Neural cell (in vitro differentiated cells): ENCODE measurements at regions not wholly inside any gene's neighbourhood (a gene's known extent, or its start where the extent isn't known, plus 50 kb on each side); places are given as distances from the start of the nearest gene placed in this dataset.

Experiments
- EZH2 ChIP-seq: fragments of 200-600, 300-800 bp; shearing (Covaris generic), sonication (generic); IDR thresholded peaks from 2 replicates; pipeline ENCODE4 v1.6.1; 2014; ENCODE audit warnings: antibody characterized with exemption, low read length, borderline replicate concordance, mild to moderate bottlenecking; ENCODE audit not compliant: insufficient read depth, poor library complexity, severe bottlenecking
- POLR2AphosphoS5 ChIP-seq: IDR thresholded peaks from 2 replicates; pipeline ENCODE4 v1.6.1; 2012
- TF ChIP-seq, protein P1 (sequence below): fragments of 450-650 bp; IDR thresholded peaks from 2 replicates; pipeline ENCODE4 v1.5.1; 2014; ENCODE audit warnings: antibody characterized with exemption, mild to moderate bottlenecking, moderate library complexity; ENCODE audit not compliant: poor library complexity, severe bottlenecking
- TF ChIP-seq, protein P2 (sequence below): IDR thresholded peaks from 2 replicates; pipeline ENCODE4 v1.6.1; 2012; ENCODE audit warnings: borderline replicate concordance

- TF ChIP-seq, protein P1, sequence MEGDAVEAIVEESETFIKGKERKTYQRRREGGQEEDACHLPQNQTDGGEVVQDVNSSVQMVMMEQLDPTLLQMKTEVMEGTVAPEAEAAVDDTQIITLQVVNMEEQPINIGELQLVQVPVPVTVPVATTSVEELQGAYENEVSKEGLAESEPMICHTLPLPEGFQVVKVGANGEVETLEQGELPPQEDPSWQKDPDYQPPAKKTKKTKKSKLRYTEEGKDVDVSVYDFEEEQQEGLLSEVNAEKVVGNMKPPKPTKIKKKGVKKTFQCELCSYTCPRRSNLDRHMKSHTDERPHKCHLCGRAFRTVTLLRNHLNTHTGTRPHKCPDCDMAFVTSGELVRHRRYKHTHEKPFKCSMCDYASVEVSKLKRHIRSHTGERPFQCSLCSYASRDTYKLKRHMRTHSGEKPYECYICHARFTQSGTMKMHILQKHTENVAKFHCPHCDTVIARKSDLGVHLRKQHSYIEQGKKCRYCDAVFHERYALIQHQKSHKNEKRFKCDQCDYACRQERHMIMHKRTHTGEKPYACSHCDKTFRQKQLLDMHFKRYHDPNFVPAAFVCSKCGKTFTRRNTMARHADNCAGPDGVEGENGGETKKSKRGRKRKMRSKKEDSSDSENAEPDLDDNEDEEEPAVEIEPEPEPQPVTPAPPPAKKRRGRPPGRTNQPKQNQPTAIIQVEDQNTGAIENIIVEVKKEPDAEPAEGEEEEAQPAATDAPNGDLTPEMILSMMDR: peak; percentile 71
- TF ChIP-seq, protein P2, sequence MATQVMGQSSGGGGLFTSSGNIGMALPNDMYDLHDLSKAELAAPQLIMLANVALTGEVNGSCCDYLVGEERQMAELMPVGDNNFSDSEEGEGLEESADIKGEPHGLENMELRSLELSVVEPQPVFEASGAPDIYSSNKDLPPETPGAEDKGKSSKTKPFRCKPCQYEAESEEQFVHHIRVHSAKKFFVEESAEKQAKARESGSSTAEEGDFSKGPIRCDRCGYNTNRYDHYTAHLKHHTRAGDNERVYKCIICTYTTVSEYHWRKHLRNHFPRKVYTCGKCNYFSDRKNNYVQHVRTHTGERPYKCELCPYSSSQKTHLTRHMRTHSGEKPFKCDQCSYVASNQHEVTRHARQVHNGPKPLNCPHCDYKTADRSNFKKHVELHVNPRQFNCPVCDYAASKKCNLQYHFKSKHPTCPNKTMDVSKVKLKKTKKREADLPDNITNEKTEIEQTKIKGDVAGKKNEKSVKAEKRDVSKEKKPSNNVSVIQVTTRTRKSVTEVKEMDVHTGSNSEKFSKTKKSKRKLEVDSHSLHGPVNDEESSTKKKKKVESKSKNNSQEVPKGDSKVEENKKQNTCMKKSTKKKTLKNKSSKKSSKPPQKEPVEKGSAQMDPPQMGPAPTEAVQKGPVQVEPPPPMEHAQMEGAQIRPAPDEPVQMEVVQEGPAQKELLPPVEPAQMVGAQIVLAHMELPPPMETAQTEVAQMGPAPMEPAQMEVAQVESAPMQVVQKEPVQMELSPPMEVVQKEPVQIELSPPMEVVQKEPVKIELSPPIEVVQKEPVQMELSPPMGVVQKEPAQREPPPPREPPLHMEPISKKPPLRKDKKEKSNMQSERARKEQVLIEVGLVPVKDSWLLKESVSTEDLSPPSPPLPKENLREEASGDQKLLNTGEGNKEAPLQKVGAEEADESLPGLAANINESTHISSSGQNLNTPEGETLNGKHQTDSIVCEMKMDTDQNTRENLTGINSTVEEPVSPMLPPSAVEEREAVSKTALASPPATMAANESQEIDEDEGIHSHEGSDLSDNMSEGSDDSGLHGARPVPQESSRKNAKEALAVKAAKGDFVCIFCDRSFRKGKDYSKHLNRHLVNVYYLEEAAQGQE: no peak
- TF ChIP-seq EZH2: no peak
- no peak for TF ChIP-seq POLR2AphosphoS5
Measured at GRCh38 chr21:18041012-18041411, 203.6 kb upstream of the CHODL start.
